C1 segment of cervical spinal cord (tissue), 14 donors: ENCODE measurements at regions not wholly inside any gene's neighbourhood (a gene's known extent, or its start where the extent isn't known, plus 50 kb on each side); places are given as distances from the start of the nearest gene placed in this dataset.

ENCODE experiments used
- DNase-seq, 14 donors: peaks; one replicate each; lab custom pipeline; 2025; lab: John Stamatoyannopoulos, UW

GRCh38 chr12:114747012-114747858 is 63.3 kb upstream of the TBX3 start:
- no peak for DNase-seq

GRCh38 chr12:114746297-114747011 is 62.5 kb upstream of the TBX3 start:
- DNase-seq, result no peak

DNA sequence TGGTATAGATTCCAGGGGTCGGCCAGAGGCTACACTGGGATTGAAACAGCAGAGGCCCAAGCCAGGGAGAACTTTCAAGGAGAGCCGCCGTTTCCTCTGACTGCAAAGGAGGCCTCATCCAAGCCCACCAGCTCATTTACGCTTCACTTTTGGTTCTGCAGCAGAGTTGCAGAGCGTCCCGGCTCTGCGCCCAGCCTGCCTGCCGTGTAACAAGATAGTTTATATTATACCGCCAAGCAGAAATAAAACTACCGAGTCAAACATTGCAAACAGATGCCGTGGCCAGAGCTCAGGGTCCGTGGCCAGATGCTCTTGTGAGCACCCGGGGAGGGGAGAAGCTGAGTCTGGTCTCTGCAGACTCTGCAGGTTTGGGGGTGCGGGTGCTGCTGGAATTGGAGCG is 60.7 kb upstream of the TBX3 start:
- no peak for DNase-seq

DNA sequence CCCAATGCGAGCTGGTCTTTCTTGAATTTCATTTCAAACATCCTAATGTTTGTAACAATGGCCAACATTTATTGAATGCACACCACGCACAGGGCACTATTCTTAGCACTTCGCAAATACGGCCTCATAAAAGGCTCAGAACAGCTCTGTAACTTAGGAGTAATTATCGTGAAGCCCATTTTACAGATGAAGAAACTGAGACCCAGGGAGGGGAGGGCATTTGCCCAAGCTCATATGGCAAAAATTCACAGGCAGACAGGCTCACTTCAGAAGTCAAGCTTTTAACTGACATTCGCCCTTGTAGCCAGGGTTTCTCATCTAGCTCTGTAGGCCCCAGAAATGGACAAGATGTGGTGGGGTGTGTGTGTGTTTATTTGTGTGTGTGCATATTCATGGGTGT is 60.3 kb upstream of the TBX3 start:
- DNase-seq, result no peak

DNA sequence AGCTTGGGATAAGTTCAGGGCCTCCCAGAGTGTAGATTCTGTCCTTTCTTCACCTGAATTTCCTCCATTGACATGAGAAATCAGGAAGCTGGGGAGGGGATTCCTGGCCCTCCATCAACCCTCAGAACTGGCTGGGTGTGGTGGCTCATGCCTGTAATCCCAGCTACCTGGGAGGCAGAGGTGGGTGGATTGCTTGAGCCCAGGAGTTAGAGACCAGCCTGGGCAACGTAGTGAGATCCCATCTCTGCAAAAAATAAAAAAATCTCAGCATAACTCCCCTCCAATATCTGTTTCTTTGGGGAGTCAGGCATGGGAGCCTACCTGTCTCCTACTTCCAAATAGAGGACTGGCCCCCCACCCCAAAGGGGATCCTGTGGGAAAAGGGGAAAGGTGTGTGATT is 59.8 kb upstream of the TBX3 start:
- DNase-seq, result no peak

DNA sequence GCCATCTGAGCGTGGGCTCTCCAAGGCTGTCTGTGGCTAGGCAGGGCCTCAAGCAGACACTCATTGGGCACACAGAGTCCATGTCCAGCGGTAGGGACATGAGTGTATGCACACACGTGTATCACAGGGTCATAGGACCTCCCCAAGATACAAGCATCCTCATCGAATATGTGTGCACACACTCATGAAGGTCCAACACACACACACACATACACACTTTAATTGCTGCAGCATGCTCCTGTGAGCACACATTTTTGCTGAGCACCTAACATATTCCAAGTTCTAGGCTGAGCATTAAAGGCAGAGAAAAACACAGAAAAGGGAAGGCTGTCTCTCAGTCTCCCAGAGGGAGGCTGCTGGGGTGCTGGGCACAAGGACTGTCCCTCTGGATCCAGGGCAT is 59.3 kb upstream of the TBX3 start:
- no peak for DNase-seq

DNA sequence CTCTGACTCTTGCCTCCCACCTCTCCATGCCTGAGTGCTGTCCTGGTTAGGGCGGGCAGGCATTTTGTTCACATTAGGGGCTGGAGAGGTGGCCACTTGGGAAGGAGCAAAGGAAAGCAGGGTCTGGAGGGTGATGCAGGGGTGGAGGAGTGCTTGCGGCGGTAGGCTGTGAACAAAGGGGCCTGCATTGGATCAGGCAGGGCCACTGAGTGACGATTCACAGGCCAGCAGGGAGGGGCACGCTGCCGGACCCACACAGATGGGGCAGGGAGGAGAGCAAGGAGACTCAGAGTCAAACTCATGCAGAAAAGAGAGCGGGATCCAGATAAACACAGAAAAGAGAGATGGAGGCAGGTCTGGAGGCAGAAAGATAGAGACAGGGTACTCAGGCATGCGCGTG is 58.4 kb upstream of the TBX3 start:
- no peak for DNase-seq

GRCh38 chr12:114741940-114742339 is 58.0 kb upstream of the TBX3 start:
- no peak for DNase-seq

- DNase-seq, result no peak
Observed at GRCh38 chr12:114740448-114740847, 56.5 kb upstream of the TBX3 start.

DNA sequence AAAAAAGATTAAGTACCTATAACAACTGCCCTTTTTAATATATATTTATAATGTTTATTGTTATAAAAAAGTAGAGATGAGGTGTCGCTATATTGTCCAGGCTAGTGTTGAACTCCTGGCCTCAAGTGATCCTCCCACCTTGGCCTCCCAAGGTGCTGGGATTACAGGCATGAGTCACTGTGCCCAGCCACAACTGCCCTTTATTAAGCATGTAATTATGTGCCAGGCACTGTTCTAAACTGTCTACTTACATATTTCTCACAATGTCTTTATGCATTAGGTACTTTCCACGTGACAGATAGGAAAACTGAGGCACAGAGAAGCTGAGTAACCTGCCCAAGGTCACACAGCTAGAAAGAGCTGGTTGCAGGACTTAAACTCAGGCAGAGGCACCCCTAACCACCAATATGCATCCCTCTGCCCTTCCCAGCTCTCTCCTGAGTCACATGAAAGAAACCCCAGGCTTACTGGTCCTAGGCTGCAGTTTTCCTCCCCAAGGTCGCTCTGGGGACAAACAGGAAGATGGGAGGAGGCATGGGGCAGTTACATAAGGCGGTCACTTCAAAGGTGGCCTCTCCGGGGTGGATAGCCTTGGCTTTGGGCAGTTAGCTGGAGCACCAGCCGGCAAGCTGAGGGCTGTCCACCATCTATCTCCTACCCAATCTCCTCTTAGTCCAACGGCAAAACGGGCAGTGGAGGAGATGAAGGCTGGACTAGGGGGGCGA is 54.6 kb upstream of the TBX3 start:
- no peak for DNase-seq

GRCh38 chr12:114735680-114736374 is 51.9 kb upstream of the TBX3 start:
- DNase-seq, result no peak

DNA sequence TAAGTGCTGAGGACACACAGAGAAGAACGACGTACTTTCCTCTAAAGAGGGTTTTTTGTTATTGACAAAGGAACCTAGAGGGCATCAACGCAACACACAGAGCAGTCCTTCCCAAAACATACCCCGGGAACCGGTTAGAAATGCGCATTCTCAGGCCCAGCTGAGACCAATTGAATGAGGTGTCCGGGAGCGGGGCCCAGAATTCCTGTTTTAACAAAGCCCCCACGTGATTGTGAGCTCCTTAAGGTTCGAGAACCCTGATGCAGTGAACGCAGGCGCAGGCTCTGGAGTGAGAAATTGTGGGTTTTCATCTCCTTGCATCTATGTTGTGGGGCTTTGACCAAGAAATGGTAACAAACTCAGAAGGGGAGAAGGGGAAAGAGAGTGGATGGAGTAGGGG is 51.0 kb upstream of the TBX3 start:
- no peak for DNase-seq

GRCh38 chr12:114733919-114734318 is 49.9 kb upstream of the TBX3 start:
- no peak for DNase-seq
